Neural cell (in vitro differentiated cells): ENCODE measurements at regions not wholly inside any gene's neighbourhood (a gene's known extent, or its start where the extent isn't known, plus 50 kb on each side); places are given as distances from the start of the nearest gene placed in this dataset.

Experiments used
- EZH2 ChIP-seq: fragments of 200-600, 300-800 bp; shearing (Covaris generic), sonication (generic); IDR thresholded peaks from 2 replicates; pipeline ENCODE4 v1.6.1; 2014; ENCODE audit warnings: antibody characterized with exemption, low read length, borderline replicate concordance, mild to moderate bottlenecking; ENCODE audit not compliant: insufficient read depth, poor library complexity, severe bottlenecking
- POLR2AphosphoS5 ChIP-seq: IDR thresholded peaks from 2 replicates; pipeline ENCODE4 v1.6.1; 2012
- TF ChIP-seq, protein P1 (sequence below): fragments of 450-650 bp; IDR thresholded peaks from 2 replicates; pipeline ENCODE4 v1.5.1; 2014; ENCODE audit warnings: antibody characterized with exemption, mild to moderate bottlenecking, moderate library complexity; ENCODE audit not compliant: poor library complexity, severe bottlenecking

- TF ChIP-seq POLR2AphosphoS5 (peak; percentile 63), EZH2 (no peak)
- TF ChIP-seq, protein P1, sequence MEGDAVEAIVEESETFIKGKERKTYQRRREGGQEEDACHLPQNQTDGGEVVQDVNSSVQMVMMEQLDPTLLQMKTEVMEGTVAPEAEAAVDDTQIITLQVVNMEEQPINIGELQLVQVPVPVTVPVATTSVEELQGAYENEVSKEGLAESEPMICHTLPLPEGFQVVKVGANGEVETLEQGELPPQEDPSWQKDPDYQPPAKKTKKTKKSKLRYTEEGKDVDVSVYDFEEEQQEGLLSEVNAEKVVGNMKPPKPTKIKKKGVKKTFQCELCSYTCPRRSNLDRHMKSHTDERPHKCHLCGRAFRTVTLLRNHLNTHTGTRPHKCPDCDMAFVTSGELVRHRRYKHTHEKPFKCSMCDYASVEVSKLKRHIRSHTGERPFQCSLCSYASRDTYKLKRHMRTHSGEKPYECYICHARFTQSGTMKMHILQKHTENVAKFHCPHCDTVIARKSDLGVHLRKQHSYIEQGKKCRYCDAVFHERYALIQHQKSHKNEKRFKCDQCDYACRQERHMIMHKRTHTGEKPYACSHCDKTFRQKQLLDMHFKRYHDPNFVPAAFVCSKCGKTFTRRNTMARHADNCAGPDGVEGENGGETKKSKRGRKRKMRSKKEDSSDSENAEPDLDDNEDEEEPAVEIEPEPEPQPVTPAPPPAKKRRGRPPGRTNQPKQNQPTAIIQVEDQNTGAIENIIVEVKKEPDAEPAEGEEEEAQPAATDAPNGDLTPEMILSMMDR, result no peak
Observed at GRCh38 chr7:106400923-106401322, 116.1 kb upstream of the NAMPT start.
